Daoy (cell line): ENCODE measurements at regions not wholly inside any gene's neighbourhood (a gene's known extent, or its start where the extent isn't known, plus 50 kb on each side); places are given as distances from the start of the nearest gene placed in this dataset.
"Not testable (repeated sequence)": the region's sequence is repeated elsewhere in the genome, so short reads cannot be mapped to it uniquely, and the experiment has no call there.

ENCODE experiments used
- DNase-seq: peaks from one replicate; pipeline ENCODE4 v3.0.0-alpha.2; 2015; ENCODE audit warnings: low read depth

DNA sequence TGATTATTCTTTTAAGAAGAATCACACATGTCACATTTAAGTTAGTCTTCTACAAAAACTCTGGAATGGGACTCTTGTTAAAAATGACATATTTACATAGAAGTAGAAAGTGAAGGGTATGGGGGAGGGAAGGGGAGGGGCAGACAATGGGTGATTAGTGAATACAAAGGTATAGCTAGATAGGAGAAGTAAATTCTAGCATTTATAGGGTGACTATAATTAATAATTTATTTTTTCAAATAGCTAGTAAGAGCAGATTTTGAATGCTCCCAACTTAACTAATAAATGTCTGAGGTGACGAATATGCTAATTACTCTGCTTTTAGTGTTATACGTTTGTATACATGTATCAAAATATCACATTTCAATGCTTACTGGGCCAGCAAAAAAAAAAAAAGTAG lies 59.4 kb downstream of the BLTP3B start:
- DNase-seq: no peak

DNA sequence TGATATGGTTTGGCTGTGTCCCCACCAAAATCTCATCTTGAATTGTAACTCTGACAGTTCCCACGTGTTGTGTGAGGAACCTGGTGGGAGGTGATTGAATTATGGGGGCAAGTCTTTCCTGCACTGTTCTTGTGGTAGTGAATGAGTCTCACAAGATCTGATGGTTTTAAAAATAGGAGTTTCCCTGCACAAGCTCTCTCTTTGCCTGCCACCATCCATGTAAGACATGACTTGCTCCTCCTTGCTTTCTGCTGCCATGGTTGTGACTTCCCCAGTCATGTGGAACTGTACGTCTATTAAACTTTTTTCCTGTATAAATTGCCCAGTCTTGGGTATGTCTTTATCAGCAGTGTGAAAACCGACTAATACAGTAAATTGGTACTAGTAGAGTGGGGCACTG lies 63.9 kb downstream of the BLTP3B start:
- not testable (repeated sequence) for DNase-seq

DNA sequence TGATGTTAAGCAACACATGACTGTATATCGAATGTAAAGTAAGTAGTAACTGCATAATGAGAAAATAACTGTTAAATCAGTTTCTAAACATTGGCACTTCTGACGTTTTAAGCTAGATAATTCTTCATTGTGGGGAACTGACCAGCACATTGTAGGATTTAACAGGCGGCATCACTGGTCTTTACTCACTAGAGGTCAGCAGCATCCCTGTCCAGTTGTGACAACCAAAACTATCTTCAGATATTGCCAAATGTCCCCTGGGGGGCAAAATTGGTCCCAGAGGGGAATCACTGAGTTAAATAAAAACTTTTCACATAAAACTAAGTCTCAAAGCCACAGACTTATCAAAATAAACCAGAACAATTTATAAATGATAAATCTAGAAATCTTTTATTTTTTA lies 65.3 kb downstream of the BLTP3B start:
- no peak for DNase-seq

DNA sequence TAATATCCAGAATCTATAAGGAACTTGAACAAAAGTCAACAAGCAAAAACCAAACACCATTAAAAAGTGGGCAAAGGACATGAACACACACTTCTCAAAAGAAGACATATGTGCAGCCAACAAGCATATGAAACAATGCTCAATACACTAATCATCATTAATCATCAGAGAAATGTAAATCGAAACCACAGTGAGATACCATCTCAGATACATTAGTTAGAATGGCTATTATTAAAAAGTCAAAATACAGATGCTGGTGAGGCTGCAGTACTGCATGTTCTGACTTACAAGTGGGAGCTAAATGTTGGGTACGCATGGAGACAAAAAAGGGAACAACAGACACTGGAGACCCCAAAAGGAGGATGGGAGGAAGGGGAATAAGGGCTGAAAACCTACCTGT lies 67.1 kb downstream of the BLTP3B start:
- DNase-seq: no peak

DNA sequence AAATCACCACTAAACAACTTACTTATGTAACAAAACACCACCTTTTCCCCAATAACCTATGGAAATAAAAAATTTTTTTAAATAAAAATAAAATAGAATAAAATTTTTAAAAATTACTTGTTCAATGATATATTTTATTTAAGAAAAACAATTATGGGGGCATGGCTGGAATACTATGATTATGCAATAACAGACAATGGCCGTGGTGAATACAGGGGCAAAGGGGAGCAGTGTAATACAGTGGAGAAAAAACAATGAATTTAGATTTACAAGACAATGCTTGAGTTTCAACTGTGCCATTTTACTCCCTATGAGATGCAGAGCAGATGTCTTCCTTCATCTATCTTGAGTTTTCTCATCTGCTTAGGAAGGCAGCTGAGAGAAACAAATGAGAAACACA lies 72.9 kb downstream of the BLTP3B start:
- DNase-seq: no peak

DNA sequence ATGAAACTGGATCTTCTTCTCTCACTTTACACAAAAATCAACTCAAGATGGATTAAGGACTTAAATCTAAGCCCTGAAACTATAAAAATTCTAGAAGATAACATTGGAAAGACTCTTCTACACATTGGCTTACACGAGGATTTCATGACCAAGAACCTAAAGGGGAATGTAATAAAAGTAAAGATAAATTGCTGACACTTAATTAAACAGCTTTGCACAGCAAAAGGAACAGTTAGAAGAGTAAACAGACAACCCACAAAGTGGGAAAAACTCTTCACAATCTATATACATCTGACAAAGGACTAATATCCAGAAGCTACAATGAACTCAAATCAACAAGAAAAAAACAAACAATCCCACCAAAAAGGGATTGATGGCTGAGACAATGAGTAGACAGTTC lies 74.4 kb downstream of the BLTP3B start:
- no peak for DNase-seq

DNA sequence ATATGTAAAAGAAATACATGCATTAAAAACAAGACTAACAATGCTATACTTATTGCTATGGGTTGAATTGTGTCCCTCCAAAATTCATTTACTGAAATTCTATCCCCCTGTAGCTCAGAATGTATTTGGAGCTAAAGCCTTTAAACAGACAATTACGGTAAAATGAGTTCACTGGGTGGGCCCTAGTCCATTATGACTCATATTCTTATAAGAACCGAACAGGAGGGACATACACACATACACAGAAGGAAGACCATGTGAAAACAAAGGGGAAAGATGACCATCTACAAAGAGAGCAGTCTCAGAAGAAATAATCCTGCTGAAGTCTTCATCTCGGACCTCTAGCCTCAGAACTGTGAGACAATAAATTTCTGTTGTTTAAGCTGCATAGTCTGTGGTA lies 77.1 kb upstream of the ANKS1B start:
- no peak for DNase-seq

DNA sequence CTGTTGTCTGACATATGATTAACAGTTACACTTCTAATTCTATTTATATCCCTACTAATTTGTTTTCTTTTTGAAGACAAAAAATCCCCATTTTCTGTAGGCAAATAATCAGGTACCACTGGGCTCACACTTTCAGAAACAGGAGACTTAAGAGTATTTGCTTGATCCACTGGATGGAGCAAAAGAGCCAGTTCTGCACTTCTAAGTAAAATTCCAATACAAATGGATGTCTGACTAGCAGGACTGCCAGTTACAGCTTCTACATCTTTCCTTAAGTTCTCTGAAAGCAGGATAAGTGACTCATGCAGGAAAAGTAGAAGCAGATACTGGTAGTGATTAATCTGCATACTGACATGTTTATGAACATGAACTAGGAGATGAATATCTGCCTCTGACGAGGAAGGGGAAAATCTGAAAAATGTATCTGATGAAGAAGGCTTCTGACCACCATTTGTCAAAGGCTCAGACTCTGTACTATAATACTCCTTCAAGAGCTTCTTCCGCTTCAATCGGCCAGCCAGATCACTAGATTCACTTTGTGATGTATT lies 73.8 kb upstream of the ANKS1B start:
- DNase-seq: peak; percentile 44

DNA sequence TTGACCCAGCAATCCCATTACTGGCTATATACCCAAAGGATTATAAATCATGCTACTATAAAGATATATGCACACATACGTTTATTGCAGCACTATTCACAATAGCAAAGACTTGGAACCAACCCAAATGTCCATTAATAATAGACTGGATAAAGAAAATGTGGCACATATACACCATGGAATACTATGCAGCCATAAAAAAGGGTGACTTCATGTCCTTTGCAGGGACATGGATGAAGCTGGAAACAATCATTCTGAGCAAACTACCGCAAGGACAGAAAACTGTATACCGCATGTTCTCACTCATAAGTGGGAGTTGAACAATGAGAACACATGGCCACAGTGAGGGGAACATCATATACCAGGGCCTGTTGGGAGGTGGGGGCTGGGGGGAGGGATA lies 61.5 kb upstream of the ANKS1B start:
- DNase-seq: not testable (repeated sequence)

DNA sequence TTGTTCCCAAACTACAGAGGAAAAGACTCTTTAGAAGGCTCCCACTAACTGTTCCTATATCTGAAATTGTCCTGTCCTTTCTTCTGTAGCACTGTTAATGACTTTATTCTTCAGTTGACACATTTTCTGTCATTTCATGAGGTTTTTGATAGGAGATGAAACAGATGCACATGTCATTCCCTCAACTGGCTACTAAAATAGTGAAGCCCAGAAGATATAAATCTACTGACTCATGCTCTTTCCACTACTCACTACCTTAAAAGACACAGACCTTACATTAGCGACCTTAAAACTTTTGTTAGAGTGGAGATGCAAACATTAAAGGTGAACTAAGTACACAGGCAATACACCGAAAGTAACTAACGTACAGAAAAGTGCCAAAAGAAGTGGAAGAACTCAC lies 59.5 kb upstream of the ANKS1B start:
- no peak for DNase-seq

DNA sequence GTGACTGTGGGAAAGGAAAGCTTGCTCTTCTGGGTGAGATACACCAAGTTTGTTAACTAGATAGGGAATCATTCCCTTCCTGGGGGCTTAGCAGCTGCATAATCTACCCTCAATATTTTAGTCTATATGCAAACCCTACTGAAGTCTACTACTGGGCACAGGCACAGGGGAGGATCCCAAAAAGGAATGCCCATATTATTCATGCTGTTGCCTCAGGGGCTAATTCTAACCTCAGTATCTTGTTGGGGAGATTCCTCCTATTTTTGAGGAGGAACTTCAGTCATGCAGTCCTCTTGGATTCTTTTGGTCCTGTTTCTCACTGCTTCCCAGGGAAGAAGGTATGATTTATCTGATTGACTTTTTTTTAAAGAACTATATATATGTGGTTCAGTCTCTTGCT lies 58.9 kb upstream of the ANKS1B start:
- no peak for DNase-seq
